ENCODE measurements at regions not wholly inside any gene's neighbourhood (a gene's known extent, or its start where the extent isn't known, plus 50 kb on each side); places are given as distances from the start of the nearest gene placed in this dataset.

DNA sequence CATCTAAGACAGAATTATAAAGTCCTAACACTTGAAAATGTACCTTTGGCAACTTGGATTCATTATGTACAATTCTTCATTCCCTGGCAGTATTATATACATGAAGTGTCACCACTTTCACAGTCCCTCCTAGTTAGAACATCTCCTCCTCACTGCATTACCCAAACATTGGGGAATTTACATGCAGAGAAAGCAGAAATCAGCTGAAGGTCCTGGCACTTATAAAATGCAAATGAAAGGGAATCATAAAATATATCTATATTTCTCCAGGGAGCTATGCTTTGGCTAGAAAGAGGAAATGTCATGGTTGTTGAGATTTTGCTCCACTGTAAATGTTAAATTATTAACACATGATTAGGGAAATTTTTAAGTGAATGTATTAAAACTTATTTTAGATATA lies 835.6 kb upstream of the SLIT2 start:
- no peak overlapping the region for H3K4me3 ChIP-seq
- no peaks in the 10 kb centered on the region for H3K36me3 ChIP-seq
- no peak for DNase-seq
- H3K4me1 ChIP-seq: no peaks in the 10 kb centered on the region
- no peaks in the 10 kb centered on the region for H3K27me3 ChIP-seq
- H3K27ac ChIP-seq: no peak overlapping the region
- H3K9me3 ChIP-seq (replicated peaks): no peaks in the 10 kb centered on the region

DNA sequence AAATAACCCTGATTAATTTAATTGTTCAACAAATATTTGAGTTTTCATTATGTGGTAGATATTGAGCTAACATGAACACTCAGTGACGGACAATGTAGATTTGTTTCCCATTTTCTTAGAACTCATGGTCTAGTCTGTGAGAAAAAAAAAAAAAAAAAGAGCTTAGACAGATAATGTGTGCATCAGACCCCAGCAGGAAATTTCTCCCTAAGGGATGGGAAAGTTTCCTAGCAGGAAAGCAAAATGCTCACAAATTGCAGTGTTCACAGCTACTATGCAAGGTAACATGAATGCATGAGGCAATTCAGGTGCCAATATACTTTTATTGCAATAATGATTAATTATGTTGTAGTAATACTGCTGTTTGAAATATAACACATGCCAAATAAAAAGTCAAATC lies 843.2 kb upstream of the SLIT2 start:
- H3K27ac ChIP-seq: no peak overlapping the region
- H3K4me3 ChIP-seq: no peak overlapping the region
- H3K36me3 ChIP-seq: no peaks in the 10 kb centered on the region
- DNase-seq: no peak
- no peaks in the 10 kb centered on the region for H3K27me3 ChIP-seq
- no peaks in the 10 kb centered on the region for H3K4me1 ChIP-seq
- no peaks in the 10 kb centered on the region for H3K9me3 ChIP-seq (replicated peaks)

DNA sequence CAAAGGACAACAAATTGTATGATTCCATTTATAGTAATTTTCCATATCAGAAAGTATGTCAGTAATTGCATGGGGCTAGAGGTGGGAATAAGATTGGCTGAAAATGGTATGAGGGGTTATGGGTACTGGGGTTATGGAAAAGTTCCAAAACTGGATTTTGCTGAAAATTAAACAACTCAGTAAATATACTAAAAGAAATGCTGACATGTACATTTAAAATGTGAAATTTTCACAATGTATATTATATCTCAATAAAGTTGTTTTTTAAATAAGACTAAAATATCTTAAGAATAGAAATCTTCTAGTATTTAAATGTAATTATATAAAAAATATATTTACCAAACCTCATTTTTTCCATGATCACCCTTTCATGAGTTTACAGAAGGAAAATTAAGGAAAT lies 844.9 kb upstream of the SLIT2 start:
- Histone ChIP-seq H3K27ac (no peak overlapping the region), H3K4me1 (no peaks in the 10 kb centered on the region), H3K9me3 (replicated peaks) (no peaks in the 10 kb centered on the region), H3K4me3 (no peak overlapping the region), H3K27me3 (no peaks in the 10 kb centered on the region), H3K36me3 (no peaks in the 10 kb centered on the region)
- DNase-seq: no peak

DNA sequence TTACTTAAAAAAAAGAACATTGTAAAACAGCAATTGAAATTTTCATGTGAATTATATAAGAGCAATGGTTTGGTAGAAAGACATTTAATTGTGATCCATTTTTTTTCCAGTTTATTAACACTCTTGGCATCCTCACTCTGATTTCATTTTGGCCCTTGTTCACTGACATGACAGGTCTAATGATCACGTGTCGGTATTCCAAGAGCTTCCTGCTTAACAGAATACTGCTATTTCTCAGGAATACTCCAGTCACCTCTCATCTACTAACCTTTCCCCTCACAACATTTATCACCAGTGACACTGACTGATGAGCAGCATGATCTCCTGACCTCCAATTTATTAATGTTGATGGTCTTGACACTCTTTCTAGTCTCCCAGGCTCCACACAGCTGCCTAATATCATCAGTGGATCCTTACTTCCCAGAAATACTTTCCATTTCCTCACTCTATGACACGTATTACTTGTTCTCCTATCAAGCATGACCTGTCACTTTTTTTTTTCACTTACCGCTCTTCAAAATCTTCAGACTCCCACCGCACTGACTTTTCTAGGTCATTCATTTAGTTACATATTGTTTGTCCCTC lies 847.8 kb upstream of the SLIT2 start:
- no peak overlapping the region for H3K4me3 ChIP-seq
- H3K4me1 ChIP-seq: no peaks in the 10 kb centered on the region
- no peaks in the 10 kb centered on the region for H3K9me3 ChIP-seq (replicated peaks)
- no peaks in the 10 kb centered on the region for H3K27me3 ChIP-seq
- DNase-seq: no peak
- no peak overlapping the region for H3K27ac ChIP-seq
- no peaks in the 10 kb centered on the region for H3K36me3 ChIP-seq

DNA sequence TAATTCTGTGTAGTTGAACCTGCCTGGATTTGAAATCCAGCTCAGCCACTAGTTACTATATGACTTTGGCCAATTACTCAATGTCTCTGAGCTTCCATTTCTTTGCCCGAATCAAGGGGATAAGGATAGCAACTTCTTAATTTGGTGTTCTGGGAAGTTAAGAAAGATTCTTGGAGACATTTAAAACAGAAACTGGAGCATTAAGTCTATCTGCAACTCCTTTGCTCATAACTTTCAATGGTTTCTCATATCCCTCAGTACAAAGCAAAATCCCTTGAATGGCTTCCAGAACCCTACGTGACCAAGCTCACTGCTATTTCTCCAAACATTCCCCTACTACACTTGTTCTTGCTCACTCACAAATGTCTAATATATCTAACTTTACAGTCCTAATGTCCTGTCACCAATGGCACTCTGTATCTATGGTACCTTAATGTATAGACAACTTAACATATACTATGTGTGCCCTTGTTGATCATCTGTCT lies 849.1 kb upstream of the SLIT2 start:
- Histone ChIP-seq H3K9me3 (replicated peaks) (no peaks in the 10 kb centered on the region), H3K27me3 (no peaks in the 10 kb centered on the region), H3K4me1 (no peaks in the 10 kb centered on the region), H3K36me3 (no peaks in the 10 kb centered on the region), H3K27ac (no peak overlapping the region), H3K4me3 (no peak overlapping the region)
- no peak for DNase-seq

GRCh38 chr4:19401301-19402080 lies 850.2 kb upstream of the SLIT2 start:
- DNase-seq: no peak
- no peak overlapping the region for H3K4me3 ChIP-seq
- no peaks in the 10 kb centered on the region for H3K4me1 ChIP-seq
- no peak overlapping the region for H3K27ac ChIP-seq
- no peaks in the 10 kb centered on the region for H3K27me3 ChIP-seq
- no peaks in the 10 kb centered on the region for H3K36me3 ChIP-seq
- H3K9me3 ChIP-seq (replicated peaks): no peaks in the 10 kb centered on the region

DNA sequence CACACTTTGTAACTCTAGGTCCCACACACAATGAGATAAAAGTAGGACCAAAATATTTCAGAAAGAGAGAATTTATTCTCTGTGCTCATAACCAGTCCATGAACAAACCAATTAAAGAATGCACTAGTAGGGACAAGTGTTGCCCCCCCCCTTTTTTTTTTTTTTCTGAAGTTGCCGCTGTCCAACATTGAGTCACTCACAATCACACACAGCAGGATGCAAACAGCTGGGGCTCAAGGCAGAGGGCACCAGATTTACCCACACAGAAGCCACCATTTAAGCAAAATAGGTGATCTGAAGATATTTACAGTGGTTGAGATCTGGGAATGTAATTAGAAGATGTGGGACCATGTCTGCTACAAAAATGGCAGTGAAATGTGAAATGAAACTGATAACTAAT lies 850.9 kb upstream of the SLIT2 start:
- Histone ChIP-seq H3K9me3 (replicated peaks) (no peaks in the 10 kb centered on the region), H3K27me3 (no peaks in the 10 kb centered on the region), H3K4me1 (no peaks in the 10 kb centered on the region), H3K27ac (no peak overlapping the region), H3K36me3 (no peaks in the 10 kb centered on the region), H3K4me3 (no peak overlapping the region)
- DNase-seq: no peak

GRCh38 chr4:19399001-19399400 lies 852.7 kb upstream of the SLIT2 start:
- H3K4me3 ChIP-seq: no peak overlapping the region
- no peaks in the 10 kb centered on the region for H3K9me3 ChIP-seq (replicated peaks)
- DNase-seq: no peak
- H3K27me3 ChIP-seq: no peaks in the 10 kb centered on the region
- no peak overlapping the region for H3K27ac ChIP-seq
- H3K36me3 ChIP-seq: no peaks in the 10 kb centered on the region
- H3K4me1 ChIP-seq: no peaks in the 10 kb centered on the region

- no peaks in the 10 kb centered on the region for H3K4me1 ChIP-seq
- no peak for DNase-seq
- H3K9me3 ChIP-seq (replicated peaks): no peaks in the 10 kb centered on the region
- H3K27ac ChIP-seq: no peak overlapping the region
- H3K36me3 ChIP-seq: no peaks in the 10 kb centered on the region
- H3K27me3 ChIP-seq: no peaks in the 10 kb centered on the region
- H3K4me3 ChIP-seq: no peak overlapping the region
These were observed 864.9 kb upstream of the SLIT2 start for GRCh38 chr4:19386786-19387185.

DNA sequence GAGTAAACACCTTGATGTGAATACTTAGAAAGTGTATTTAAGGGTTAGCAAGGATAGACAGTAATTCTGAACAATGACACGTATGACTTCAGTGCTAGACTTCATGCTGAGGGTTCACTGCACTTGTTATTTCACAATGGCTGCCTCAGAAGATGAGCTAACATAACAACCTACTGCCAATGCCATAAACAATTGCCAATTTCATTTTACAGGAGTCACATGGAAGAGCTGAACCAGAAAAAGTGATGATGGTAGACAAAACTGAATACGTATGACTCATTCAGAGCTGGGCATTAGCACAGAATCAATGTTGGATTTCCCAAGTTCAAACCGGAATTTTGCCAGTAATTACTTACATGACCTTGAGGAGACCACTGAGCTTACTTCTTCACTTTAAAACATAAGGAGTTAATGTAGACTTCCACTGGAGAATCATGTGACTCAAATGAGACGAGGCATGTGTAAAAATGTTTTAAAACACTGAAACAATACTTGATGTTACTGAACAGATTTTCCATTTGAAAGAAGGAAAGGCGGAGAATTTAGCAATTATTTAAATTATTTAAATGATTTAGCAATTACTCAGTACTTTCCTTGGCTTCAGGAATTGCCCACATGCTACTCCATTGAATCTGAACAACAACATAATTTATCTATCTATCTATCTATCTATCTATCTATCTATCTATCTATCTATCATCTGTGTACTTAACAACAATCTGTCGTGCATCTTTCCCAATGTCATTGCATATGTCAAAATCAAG lies 868.5 kb upstream of the SLIT2 start:
- Histone ChIP-seq H3K27ac (no peak overlapping the region), H3K27me3 (peaks cover 3% of the 10 kb centered on the region; the same call in 1 of the 2 replicates), H3K4me3 (no peak overlapping the region), H3K4me1 (no peaks in the 10 kb centered on the region), H3K9me3 (replicated peaks) (no peaks in the 10 kb centered on the region), H3K36me3 (no peaks in the 10 kb centered on the region)
- DNase-seq: no peak

GRCh38 chr4:19381068-19381467 lies 870.6 kb upstream of the SLIT2 start:
- no peaks in the 10 kb centered on the region for H3K36me3 ChIP-seq
- no peak overlapping the region for H3K4me3 ChIP-seq
- no peaks in the 10 kb centered on the region for H3K9me3 ChIP-seq (replicated peaks)
- H3K27ac ChIP-seq: no peak overlapping the region
- H3K27me3 ChIP-seq: peaks cover 3% of the 10 kb centered on the region; the same call in 1 of the 2 replicates
- no peak for DNase-seq
- no peaks in the 10 kb centered on the region for H3K4me1 ChIP-seq

GRCh38 chr4:19380600-19380999 lies 871.1 kb upstream of the SLIT2 start:
- Histone ChIP-seq H3K4me3 (no peak overlapping the region), H3K4me1 (no peaks in the 10 kb centered on the region), H3K27me3 (peaks cover 3% of the 10 kb centered on the region; the same call in 1 of the 2 replicates), H3K27ac (no peak overlapping the region), H3K36me3 (no peaks in the 10 kb centered on the region), H3K9me3 (replicated peaks) (no peaks in the 10 kb centered on the region)
- no peak for DNase-seq

GRCh38 chr4:19379191-19379708 lies 872.5 kb upstream of the SLIT2 start:
- H3K27me3 ChIP-seq: peaks cover 3% of the 10 kb centered on the region; the same call in 1 of the 2 replicates
- no peak for DNase-seq
- H3K27ac ChIP-seq: no peak overlapping the region
- H3K36me3 ChIP-seq: no peaks in the 10 kb centered on the region
- no peaks in the 10 kb centered on the region for H3K4me1 ChIP-seq
- no peaks in the 10 kb centered on the region for H3K9me3 ChIP-seq (replicated peaks)
- H3K4me3 ChIP-seq: no peak overlapping the region

- H3K4me1 ChIP-seq: no peaks in the 10 kb centered on the region
- DNase-seq: no peak
- H3K4me3 ChIP-seq: no peak overlapping the region
- H3K36me3 ChIP-seq: no peaks in the 10 kb centered on the region
- H3K27ac ChIP-seq: no peak overlapping the region
- no peaks in the 10 kb centered on the region; the same call in 1 of the 2 replicates for H3K27me3 ChIP-seq
- H3K9me3 ChIP-seq (replicated peaks): no peaks in the 10 kb centered on the region
These were observed 875.8 kb upstream of the SLIT2 start for GRCh38 chr4:19375931-19376330.

Data from SJCRH30 (cell line).